HG03066 (cell line): ENCODE measurements at regions not wholly inside any gene's neighbourhood (a gene's known extent, or its start where the extent isn't known, plus 50 kb on each side); places are given as distances from the start of the nearest gene placed in this dataset.

Experiments used
- ATAC-seq: cut with Tn5 transposase; IDR thresholded peaks from one replicate; pipeline ENCODE4 v1.9.1; 2021; ENCODE audit warnings: low read depth; ENCODE audit not compliant: unreplicated experiment

- no peak for ATAC-seq
These were observed 169.8 kb upstream of the ROBO1 start for GRCh38 chr3:79937567-79937966.

GRCh38 chr3:79930196-79930595 is 162.4 kb upstream of the ROBO1 start:
- no peak for ATAC-seq

GRCh38 chr3:79928687-79929408 is 161.1 kb upstream of the ROBO1 start:
- no peak for ATAC-seq

- ATAC-seq = no peak
These were observed 158.7 kb upstream of the ROBO1 start for GRCh38 chr3:79926522-79926921.

- no peak for ATAC-seq
These were observed 154.8 kb upstream of the ROBO1 start for GRCh38 chr3:79922633-79923032.

GRCh38 chr3:79917561-79917960 is 149.8 kb upstream of the ROBO1 start:
- ATAC-seq = no peak

- ATAC-seq = no peak
These were observed 142.5 kb upstream of the ROBO1 start for GRCh38 chr3:79910337-79910736.

GRCh38 chr3:79906106-79906505 is 138.3 kb upstream of the ROBO1 start:
- ATAC-seq = no peak

- ATAC-seq = no peak
These were observed 134.4 kb upstream of the ROBO1 start for GRCh38 chr3:79902151-79902550.

GRCh38 chr3:79898907-79899306 is 131.1 kb upstream of the ROBO1 start:
- no peak for ATAC-seq

GRCh38 chr3:79896086-79896485 is 128.3 kb upstream of the ROBO1 start:
- ATAC-seq = no peak

- ATAC-seq = no peak
These were observed 119.4 kb upstream of the ROBO1 start for GRCh38 chr3:79887213-79887612.

GRCh38 chr3:79886204-79886603 is 118.4 kb upstream of the ROBO1 start:
- no peak for ATAC-seq

- ATAC-seq = no peak
These were observed 117.6 kb upstream of the ROBO1 start for GRCh38 chr3:79885407-79885806.

GRCh38 chr3:79884354-79884753 is 116.6 kb upstream of the ROBO1 start:
- ATAC-seq = no peak

GRCh38 chr3:79881431-79881830 is 113.6 kb upstream of the ROBO1 start:
- no peak for ATAC-seq

- ATAC-seq = no peak
These were observed 110.9 kb upstream of the ROBO1 start for GRCh38 chr3:79878708-79879107.

GRCh38 chr3:79874646-79875045 is 106.8 kb upstream of the ROBO1 start:
- no peak for ATAC-seq

- no peak for ATAC-seq
These were observed 104.7 kb upstream of the ROBO1 start for GRCh38 chr3:79872483-79872882.

GRCh38 chr3:79871656-79872055 is 103.9 kb upstream of the ROBO1 start:
- ATAC-seq = no peak

- no peak for ATAC-seq
These were observed 102.5 kb upstream of the ROBO1 start for GRCh38 chr3:79870313-79870620.

GRCh38 chr3:79869461-79870312 is 101.9 kb upstream of the ROBO1 start:
- ATAC-seq = no peak
